Fibroblast of skin of left quadriceps (primary cell): ENCODE measurements at regions not wholly inside any gene's neighbourhood (a gene's known extent, or its start where the extent isn't known, plus 50 kb on each side); places are given as distances from the start of the nearest gene placed in this dataset.

Experiments used
- DNase-seq, 2 experiments: peaks; one replicate each; pipeline ENCODE4 v3.0.0-alpha.2; 2013; ENCODE audit warnings: low read depth in 2 of 2

DNA sequence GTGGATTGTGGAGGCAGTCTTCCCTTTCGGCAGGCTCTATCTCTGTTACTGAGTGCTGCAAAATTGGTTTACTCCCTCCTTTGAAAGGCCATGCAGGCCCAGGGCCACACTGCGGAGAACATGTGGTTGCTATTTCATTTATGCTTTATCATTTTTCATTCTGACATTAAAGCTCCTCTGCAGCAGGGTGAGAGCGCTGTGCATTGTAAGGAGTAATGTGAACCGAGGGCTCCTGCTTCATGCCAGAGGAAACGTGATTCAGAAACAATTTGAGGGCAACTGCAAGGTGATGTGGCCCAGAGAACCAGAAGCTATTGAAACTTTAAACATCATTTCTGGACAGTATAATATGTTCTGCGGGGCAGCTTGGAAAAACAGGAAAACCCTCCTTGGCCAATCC lies 341.6 kb upstream of the NT5C1B start:
- DNase-seq: peak; percentile 62 to 63

DNA sequence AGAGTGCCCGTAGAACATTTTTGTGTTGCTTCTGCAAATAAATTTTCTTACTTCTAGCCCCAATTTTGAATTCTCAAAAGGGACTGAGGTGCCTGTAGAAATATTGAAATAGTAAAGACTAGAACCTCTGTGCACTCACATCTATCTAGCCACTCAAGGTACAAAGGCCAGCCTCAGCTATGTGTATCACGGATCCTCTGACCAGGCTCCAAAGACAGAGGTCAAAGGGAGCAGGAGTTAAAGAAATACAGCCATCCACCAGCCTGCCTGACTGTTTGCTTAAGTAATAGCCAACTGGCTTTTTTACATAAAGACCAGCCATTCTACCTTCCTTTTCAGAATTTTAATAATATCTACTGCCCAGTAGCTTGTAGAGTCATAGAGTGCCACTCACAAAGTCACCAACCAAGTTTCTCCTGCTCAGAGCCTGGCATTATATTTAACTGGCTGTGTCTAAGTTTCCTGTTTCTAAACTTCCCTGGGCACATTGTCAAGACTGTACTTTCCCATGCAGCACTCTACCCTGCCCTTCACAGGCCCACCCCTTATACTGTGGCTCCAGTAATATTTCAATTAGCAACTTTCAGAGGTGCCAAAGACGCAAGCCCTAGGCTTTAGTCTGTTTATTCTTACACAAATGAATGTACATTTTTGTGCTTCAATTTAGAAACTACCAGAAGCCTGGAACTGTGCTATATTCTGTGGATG lies 338.3 kb upstream of the NT5C1B start:
- no peak for DNase-seq

DNA sequence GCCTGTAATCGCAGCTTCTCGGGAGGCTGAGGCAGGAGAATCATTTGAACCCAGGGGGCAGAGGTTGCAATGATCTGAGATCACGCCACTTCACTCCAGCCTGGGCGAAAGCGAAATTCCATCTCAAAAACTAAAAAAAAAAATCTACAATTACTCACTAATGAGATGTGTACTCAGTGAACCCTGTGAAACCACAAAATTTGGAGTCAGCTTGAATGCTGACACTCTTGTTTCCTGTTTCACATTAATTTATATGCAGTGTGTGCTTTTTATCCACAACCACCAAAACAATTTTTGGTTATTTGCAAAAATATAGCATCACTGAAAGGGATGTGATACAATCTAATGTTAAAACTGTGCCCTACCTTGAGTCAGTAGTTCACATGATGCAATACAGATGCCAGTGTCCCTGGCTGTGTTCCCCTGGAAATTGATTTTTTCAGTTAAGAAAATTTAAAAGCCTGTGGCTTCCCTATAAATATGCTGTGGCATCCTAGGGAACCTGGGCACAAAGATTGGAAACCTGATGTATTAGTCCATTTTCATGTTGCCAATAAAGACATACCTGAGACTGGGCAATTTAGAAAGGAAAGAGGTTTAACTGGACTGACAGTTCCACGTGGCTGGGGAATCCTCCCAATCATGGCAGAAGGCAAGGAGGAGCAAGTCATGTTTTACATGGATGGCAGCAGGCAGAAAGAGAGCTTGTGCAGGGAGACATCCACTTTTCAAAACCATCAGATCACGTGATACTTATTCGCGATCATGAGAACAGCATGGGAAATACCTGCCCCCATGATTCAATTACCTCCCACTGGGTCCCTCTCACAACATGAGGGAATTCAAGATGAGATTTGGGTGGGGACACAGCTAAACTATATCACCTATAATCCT lies 337.5 kb upstream of the NT5C1B start:
- DNase-seq: no peak

DNA sequence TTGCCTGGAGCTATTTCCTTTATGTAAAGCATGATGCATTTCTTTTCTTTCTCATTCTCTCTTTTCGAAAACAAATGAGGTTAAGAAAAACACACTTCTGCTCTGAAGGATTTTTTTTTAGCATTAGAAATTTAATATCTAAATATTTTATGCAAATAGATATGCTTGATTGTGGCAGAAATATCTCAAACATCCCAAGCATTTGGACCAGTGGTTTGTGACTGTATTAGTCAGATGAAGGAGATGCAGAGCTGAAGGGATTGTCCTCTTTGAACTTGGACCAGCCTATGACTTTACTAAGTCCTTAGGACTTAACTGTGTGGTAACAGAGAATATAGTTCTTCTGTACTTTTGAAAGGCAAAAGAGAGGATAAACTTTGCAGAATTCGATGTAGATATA lies 335.9 kb upstream of the NT5C1B start:
- peak; percentile 69 to 71 for DNase-seq

DNA sequence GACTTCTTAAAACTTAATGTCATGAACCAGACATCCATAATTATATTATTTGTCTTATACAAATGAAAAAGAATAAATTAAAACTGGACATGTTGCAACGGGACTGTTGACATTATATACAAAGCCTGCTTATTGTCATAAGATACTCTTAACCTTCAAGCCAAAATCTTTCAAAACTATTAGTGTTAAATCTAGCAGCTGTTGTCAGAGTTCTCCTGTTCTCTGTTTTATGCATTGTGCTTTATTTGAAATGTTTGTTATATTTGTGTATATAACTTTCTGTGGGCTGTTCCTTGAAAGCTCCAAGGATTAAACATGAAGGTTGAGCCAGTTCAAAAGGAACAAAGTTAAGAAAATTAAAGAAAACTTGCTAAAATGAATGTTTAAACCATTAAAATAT lies 335.5 kb upstream of the NT5C1B start:
- no peak for DNase-seq

DNA sequence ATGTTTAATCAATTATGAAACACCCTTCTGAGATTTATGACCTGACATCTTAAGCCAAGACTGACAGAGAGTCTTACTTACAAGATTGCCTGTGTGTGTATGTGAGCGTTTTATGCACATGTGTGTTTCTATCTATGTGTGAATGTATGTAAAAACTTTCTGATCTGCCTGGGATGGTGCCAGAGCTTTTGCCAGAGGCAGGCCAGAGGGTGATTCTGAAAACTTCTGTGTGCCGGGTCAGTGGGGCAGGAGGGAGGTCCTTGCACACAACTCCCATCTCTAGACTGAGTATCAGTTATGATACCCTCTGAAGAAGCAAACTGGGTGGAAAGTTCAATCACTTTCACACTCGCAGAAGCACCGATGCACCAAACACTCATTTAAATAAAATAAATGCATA lies 335.0 kb upstream of the NT5C1B start:
- DNase-seq: no peak

DNA sequence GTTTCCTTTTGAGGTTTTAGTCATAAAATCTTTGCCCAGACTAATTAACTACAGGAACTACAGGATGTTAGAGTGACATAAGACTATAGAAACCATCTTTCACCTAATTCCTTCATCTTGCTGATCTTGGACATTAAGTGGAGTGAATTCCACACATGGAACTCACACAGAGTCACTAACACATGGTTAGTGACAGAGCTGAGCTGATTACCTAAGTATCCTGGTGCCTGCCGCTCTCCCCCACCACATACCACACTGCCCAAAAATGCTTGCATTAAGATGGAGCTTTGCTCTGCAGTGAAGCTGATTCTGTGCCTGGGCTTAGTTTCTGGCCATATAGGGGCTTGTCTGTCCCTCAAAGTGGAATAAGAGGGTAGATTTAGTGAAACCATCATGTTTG lies 332.9 kb upstream of the NT5C1B start:
- DNase-seq: peak; percentile 51 to 52

DNA sequence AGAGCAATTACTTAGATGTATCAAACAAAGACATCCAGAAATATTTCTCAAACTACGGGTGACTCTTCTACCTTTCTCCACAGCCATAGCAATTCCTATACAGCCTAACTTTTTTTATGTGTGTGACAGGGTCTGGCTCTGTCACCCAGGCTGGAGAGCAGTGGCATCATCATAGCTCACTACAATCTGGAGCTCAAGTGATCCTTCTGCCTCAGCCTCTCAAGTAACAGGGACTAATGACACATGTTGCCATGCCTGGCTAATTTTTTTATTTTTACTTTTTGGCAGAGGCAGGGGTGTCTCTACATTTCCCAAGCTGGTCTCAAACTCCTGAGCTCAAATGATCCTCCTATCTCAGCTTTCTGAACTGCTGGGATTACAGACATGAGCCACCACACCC lies 328.9 kb upstream of the NT5C1B start:
- DNase-seq: no peak

DNA sequence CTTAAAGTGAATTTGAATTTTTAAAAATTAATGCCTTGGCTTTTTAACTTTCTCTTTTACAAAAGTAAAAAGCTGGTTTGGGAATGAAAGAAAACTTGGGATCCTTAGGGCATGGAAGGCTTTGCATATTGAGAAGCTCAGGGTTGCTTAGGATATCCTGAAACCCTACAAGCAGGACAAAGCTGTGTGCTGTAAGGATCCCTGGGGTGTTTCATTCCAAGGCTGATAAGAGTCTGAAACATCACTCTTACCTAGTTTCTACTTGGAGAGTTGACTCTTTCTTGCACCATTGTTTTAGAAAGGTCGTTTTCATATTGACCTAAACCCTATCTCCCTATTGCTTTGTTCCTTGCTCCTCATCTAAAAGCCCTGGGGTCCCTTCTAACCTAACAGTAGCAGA lies 325.9 kb upstream of the NT5C1B start:
- no peak for DNase-seq

DNA sequence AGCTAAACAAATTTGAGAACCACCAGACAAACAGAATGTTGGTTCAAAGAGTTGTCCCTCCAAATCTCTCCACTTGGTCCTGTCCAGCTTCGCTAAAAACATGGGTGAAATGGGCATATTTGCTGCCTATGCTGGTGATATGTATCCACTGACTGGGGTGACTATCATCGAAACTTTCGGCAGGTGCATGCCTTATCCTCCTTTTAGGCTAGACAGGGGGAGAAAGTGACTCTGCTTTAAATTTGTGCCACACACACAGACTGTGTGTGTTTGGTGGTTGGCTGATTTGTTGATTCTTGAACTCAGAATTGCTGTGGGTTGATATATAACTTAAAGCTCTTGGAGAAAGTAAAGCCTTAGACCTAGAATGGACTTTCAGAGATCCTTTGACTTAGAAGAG lies 324.1 kb upstream of the NT5C1B start:
- no peak for DNase-seq

DNA sequence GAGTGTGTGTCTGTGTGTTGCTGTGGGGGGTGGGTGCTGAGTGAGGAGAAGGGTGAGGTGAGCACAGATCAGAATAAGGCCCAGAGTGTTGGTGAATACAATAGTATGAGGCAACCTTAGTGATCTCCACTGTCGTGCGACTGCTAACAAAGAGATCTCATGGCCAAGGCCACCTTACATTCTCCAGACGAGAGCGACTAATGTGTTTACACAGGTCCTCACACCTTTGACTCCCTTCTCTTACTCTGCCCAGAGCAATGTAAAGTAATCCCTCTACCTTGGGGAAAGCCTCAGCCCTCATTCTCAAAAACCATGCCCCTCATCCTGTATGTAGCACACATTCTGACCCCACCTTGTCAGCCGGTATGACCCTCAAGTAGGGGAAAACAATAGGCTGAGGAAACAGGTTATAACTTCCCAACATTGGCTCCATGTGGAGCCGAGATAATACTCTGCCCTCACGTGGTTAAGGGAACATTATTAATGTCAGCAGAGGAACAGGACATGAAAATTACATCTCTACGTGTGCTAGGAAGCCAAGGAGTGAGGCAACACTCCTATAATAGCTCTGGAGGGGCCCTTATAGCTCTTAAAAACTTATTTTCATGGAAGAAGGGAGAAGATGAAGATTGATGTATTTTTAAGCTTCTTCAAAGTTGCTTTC lies 323.0 kb upstream of the NT5C1B start:
- no peak for DNase-seq

DNA sequence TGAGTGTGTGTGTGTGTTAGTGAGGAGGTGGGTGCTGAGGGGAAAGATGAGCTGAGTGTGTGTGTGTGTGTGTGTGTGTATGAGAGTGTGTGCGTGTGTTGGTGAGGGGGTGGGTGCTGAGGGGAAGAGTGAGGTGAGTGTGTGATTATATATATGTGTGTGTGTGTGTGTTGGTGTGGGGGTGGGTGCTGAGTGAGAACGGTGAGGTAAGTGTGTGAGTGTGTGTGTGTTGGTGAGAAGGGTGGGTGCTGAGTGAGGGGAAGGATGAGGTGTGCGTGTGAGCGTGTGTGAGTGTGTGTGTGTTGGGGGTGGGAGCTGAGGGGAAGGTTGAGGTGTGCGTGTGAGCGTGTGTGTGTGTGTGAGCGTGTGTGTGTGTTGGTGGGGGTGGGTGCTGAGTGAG lies 322.0 kb upstream of the NT5C1B start:
- DNase-seq: no peak

DNA sequence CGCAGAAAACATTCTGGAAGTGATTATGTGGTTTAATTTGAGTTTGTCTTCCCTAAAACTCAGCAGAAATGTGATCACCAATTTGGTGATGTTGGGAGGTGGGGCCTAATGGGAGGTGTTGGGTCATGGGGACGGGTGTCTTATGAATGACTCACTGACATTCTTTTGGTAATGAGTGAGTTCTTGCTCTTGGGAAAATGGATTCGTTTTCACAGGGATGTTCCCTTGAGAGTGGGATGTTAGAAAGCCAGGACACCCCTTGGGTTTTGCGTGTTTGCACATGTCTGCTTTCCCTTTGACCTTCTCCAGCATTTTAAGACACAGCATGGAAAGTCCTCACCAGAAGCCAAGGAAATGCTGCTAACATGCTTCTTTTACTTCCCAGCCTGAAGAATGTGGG lies 321.5 kb upstream of the NT5C1B start:
- peak; percentile 95 to 96 for DNase-seq

DNA sequence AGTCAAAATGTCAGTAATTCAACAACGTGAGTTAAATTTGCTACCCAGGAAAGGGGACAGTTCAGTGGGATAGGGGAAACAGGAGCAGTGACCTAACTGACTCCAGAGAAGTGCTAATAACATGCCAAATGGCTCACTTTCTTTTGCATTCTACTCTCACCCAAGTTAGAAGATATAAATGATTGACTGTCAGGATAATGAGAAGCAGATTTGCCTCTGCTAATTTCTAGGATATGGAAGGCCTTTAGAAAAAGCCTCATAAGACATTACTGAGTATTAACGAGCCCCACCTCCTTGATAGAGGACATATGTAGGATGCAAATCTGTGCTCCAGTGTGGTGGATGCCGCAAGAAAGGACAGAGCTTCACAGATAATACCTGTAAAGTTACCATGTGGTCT lies 318.6 kb upstream of the NT5C1B start:
- peak in 1 of 2 experiments; percentile 55 for DNase-seq

DNA sequence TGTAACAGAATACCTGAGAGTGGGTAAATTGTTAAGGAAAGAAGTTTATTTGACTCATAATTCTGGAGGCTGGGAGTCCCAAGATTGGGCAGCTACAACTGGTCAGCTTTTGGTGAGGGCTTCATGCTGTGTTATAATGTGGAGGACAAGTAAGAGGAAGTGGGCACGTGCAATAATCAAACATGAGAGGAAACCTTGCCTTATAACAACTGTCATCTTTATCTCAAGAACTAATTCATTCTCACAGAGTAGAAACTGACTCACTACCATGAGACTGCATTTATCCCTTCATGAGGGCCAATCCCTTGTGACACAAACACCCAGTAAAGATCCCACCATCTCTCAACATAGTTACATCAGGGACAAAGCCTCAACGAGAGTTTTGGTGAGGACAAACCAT lies 318.1 kb upstream of the NT5C1B start:
- DNase-seq: no peak

DNA sequence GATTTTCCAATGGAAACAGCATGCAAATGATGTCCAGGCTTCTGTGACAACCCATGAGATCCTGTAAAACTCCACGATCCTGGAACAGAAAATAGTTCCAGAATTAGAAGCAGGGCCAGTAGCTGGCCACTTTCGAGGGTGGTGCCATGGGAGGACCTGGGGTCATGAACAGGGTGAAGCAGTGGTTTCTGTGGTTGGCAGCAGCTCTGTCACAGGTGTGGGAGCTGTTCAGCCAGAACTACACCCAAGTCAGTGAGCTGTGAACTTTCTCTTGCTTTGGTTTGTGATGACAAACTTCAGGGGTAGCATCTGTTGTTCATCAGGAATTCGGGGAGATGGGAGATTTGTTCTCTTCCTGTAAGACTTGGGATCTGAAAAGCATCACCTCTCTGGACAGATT lies 314.4 kb upstream of the NT5C1B start:
- no peak for DNase-seq

DNA sequence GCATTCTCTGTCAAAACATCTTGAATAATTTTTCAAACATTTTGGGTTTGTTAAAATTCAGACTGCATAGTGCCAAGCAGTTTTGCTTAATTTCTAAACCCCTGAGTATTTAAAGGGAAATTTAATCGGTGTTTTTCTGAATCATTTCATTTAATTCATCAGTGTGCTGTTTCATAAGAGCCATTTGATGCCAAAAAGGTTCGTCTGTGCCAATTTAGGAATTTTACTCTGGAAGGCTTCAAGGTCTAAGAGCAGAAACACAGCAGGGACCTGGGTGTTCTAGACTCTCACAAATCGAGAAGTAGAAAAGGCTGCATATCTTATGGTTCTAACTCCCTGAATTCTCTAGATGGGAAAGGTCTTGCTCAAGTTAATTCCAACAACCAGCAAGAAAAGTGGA lies 311.9 kb upstream of the NT5C1B start:
- no peak for DNase-seq

DNA sequence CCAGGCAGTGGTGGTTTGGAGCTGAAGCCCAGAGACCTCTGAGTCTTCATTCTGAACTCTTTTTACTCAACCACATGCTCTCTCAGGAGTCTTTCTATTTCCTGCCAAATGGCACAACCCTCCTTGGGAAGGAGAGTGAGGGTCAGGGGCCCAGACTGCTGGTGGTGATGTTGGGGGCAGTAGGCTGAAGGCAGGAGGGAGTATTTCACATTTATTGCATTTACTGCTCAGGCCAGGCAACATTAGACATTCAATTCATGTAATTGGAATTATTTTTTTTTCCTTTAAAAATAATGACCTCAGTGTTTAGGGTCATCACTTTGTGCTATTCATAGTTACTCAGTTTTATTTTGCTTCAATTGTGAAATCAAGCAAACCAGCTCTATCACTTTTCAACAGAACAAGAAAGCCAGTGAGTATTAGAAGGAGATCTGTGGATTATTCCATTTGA lies 311.3 kb upstream of the NT5C1B start:
- DNase-seq: no peak

DNA sequence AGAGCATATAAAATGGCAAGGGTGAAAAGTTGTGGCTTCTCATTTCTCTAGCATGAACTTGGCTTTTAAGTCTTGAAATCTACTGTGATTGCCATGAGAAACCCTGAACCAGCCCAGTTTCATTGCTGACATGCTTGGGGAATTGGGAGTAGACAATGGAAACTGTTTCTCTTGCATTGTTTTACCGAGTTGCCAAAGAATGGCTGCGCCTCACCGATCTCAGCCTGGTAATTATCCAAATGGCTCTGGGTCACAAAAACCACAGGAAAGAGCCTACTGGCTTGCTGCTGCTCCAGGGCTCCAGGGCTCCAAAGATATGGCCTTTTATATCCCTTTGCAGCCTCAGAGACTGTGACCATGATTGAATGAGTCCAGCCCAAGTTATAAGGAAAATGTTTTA lies 310.4 kb upstream of the NT5C1B start:
- DNase-seq: no peak

DNA sequence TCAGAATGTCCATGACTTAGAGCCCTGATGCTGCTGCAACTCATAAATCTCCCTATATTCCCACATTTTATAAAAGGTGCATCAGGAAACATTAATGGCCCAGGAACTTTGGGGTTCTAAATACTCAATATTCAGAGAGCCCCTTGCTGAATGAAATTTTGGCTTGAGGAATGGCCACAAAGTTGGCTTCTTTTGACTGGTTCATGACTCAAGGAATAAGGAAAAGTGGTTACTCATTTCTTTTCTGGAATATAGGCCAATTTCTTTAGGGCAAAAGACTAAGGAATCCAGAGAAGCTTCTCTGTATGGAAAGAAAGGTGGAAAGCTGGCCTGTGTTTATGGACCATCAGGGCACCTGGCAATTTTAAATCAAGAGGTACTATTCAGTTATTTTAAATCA lies 308.9 kb upstream of the NT5C1B start:
- no peak for DNase-seq

DNA sequence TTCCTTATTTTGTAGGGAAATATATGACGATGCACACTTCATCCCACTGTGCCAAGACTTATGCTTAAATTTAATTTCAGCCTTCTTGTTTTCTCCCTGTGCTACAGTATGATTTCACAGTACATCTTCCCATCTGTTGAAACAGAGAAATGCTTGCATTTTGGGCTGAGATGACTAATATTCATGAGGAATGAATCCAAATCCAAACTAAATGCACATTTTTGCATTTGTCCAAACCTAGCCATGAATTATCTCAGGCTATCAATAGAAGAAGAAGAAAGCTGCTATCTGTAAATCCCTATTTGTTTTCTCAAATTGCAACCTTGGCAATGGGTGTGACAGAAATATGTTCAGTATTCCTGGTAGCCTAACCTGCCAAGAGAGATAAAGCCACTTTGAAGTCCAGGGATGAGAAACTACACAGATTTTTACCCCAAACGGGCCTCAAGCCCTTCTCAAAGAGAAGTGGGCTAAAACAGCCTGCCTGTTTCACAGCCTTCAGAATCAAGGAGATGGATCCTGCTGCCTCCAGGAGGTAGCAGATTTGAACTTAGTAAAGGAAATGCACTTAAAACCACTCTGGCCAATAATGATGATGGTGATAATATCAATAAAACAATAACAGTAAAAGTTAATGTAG lies 306.9 kb upstream of the NT5C1B start:
- peak; percentile 58 to 61 for DNase-seq
